Activated CD4-positive, alpha-beta memory T cell treated with anti-CD3 and anti-CD28 coated beads for 36 hours (primary cell): ENCODE measurements at regions not wholly inside any gene's neighbourhood (a gene's known extent, or its start where the extent isn't known, plus 50 kb on each side); places are given as distances from the start of the nearest gene placed in this dataset.

Source experiments
- CTCF ChIA-PET: fragments of 350-600 bp; sonication (Branson Sonifier 250); formaldehyde crosslinking; loops from one replicate; lab custom pipeline; 2021; ENCODE audit warnings: antibody characterized with exemption, inconsistent platforms; lab: Charles Lee
- POLR2A ChIA-PET: fragments of 350-600 bp; sonication (Branson Sonifier 250); formaldehyde crosslinking; loops from one replicate; lab custom pipeline; 2021; ENCODE audit warnings: antibody characterized with exemption; lab: Charles Lee
- DNase-seq: peaks from one replicate; pipeline ENCODE4 v3.0.0-alpha.2; 2020
- H3K27ac Mint-ChIP-seq: one replicate; pipeline ENCODE4 v1.8.0; 2021; ENCODE audit warnings: mixed read lengths
- H3K27me3 Mint-ChIP-seq: one replicate; pipeline ENCODE4 v1.8.0; 2021; ENCODE audit warnings: mixed read lengths
- H3K36me3 Mint-ChIP-seq: one replicate; pipeline ENCODE4 v1.8.0; 2021; ENCODE audit warnings: mixed read lengths
- H3K4me1 Mint-ChIP-seq: one replicate; pipeline ENCODE4 v1.8.0; 2021; ENCODE audit warnings: low read depth, mixed read lengths
- H3K4me3 Mint-ChIP-seq: one replicate; pipeline ENCODE4 v1.8.0; 2021; ENCODE audit warnings: mild to moderate bottlenecking, mixed read lengths
- H3K9me3 Mint-ChIP-seq: one replicate; pipeline ENCODE4 v1.8.0; 2021; ENCODE audit warnings: mixed read lengths
- intact Hi-C: fragments of 100-400 bp; cut with micrococcal nuclease; formaldehyde crosslinking; loops from one replicate; pipeline ENCODE4 v1.15.1; 2023

DNA sequence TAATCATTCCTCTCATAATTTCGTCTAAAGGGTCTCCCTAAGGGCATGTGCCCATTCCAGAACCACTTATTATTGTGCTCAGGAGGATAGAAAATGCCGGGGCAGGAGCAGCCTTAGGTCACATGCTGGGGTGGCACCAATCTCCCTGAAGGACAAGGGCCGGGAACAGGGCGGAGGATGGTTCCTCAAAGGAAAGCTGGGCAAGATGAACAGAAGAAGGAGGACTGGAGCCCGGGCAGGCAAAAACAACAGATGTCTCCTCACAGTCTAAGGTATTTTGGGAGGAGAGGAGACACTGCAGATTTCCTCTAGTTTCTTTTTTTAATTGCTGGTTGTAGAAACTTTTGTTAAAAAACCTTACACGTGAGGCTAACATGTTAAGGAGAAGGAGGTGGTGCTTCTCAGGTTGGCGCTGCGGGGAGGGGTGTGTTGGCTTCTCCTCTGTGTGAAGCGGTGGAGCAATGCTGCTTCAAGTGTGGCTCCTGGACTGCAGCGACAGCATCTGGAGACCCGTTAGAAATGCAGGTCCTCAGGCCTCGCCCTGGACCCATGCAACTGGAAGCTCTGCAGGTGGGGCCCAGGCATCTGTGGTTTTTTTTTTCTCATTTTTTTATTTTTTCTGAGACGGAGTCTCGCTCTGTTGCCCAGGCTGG is 164.8 kb downstream of the AACS start:
- H3K27ac Mint-ChIP-seq = no peak overlapping the region
- ChIA-PET CTCF (no interaction called here), POLR2A (no interaction called here)
- no peaks in the 10 kb centered on the region for H3K36me3 Mint-ChIP-seq
- no peaks in the 10 kb centered on the region for H3K4me1 Mint-ChIP-seq
- peaks cover 6% of the 10 kb centered on the region for H3K27me3 Mint-ChIP-seq
- no peak for DNase-seq
- intact Hi-C loops = no loop called here
- H3K4me3 Mint-ChIP-seq = no peak overlapping the region
- H3K9me3 Mint-ChIP-seq = no peaks in the 10 kb centered on the region

DNA sequence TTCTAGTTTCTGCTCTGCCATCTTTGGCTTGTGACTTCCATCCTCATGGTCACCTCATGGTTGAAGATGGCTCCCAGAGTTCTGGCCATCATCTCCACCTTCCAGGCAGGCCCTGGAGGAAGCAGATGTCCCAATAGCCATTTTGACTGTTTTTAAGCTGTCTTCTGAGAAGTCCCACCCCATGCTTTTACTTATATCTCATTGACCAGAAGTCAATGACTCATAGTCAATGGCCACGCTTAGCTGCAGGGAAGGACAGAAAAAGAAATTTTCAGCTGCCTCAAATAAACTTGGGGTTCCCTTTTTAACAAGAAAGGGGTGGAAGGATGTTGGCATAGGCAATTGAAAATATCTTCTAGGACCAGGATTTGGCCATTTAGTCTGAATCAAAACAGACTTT is 168.1 kb downstream of the AACS start:
- POLR2A ChIA-PET = no interaction called here

DNA sequence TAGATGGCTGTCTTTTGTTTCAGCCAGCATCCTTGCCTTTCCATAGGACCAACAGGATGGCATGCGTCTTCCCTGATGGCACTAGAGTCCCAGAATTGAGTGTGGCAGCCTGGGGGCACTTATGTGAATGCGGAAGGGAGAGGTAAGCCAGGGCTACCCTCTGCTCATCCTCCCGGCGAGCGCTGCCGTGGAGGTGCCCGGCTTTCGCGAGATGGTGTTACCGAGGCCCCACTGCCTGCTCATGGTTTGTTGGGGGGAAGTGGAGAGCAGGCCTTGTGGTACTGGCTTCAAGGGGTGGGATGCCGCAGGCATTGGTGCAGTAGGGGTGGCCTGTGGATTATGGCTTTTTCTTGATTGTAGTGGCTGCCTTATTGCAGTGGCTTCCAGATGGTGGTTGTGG is 174.3 kb downstream of the AACS start:
- H3K9me3 Mint-ChIP-seq = no peaks in the 10 kb centered on the region
- ChIA-PET CTCF (no interaction called here), POLR2A (no interaction called here)
- H3K27ac Mint-ChIP-seq = no peak overlapping the region
- no peak overlapping the region for H3K4me3 Mint-ChIP-seq
- no peak for DNase-seq
- H3K4me1 Mint-ChIP-seq = no peaks in the 10 kb centered on the region
- H3K36me3 Mint-ChIP-seq = no peaks in the 10 kb centered on the region
- peaks cover 7% of the 10 kb centered on the region for H3K27me3 Mint-ChIP-seq
- intact Hi-C loops = loop anchor here (5.0 kb wide), 1 partner anchor 163 kb away; no protein-coding TSS in a partner anchor

More for the DNA sequence above, 168.1 kb downstream of the AACS start:
- DNase-seq = no peak
- H3K4me1 Mint-ChIP-seq = no peaks in the 10 kb centered on the region
- CTCF ChIA-PET = no interaction called here
- H3K36me3 Mint-ChIP-seq = no peaks in the 10 kb centered on the region
- H3K27ac Mint-ChIP-seq = no peak overlapping the region
- no peak overlapping the region for H3K4me3 Mint-ChIP-seq
- intact Hi-C loops = no loop called here
- peaks cover 4% of the 10 kb centered on the region for H3K27me3 Mint-ChIP-seq
- no peaks in the 10 kb centered on the region for H3K9me3 Mint-ChIP-seq

DNA sequence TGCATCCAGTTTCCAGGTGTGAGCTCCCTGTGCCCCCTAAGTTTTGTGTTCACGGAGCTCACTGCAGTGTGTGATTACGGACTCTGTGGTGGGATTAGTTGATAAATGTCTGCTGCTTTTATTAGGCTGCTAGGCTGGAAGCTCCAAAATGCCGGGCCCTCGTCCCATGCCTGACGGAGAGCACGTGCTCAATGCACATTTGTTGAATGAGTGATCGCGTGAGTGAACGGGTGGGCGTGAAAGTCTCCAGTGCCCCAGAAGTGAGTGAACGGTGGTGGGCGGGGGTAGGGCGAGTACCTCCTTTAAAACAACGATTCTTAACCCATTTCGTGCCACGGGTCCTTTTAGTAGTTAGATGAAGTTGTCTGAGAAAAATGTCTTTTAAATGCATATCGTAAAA is 175.5 kb downstream of the AACS start:
- no peak overlapping the region for H3K4me3 Mint-ChIP-seq
- intact Hi-C loops = no loop called here
- no peak for DNase-seq
- CTCF ChIA-PET = no interaction called here
- H3K36me3 Mint-ChIP-seq = no peaks in the 10 kb centered on the region
- H3K27me3 Mint-ChIP-seq = peaks cover 11% of the 10 kb centered on the region
- H3K4me1 Mint-ChIP-seq = no peaks in the 10 kb centered on the region
- H3K27ac Mint-ChIP-seq = no peak overlapping the region
- POLR2A ChIA-PET = no interaction called here
- no peaks in the 10 kb centered on the region for H3K9me3 Mint-ChIP-seq

DNA sequence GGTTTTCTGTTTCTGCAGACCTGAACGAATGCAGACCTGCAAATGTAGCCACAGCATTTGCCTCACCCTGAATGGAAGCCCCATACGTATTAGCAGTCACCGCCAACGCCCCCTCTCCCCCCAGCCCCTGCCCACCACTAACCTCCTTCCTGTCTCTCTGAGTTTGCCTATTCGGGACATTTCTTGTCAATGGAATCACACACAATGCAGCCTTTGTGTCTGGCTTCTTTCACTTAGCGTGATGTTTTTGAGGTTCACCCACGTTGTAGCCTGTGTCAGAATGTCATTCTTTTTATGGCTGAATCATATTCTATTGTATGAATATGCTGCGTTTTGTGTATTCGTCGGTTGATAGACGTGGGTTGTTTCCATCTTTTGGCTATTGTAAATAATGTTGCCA is 178.6 kb downstream of the AACS start:
- ChIA-PET POLR2A (no interaction called here), CTCF (interaction anchor here (0.5 kb wide), 1 partner anchor 202 kb away, joined by 3 read pairs; no protein-coding TSS in a partner anchor)
- Mint-ChIP-seq H3K36me3 (no peaks in the 10 kb centered on the region), H3K4me1 (no peaks in the 10 kb centered on the region), H3K27ac (no peak overlapping the region), H3K4me3 (no peak overlapping the region), H3K27me3 (peaks cover 11% of the 10 kb centered on the region), H3K9me3 (no peaks in the 10 kb centered on the region)
- intact Hi-C loops = no loop called here
- DNase-seq = no peak

DNA sequence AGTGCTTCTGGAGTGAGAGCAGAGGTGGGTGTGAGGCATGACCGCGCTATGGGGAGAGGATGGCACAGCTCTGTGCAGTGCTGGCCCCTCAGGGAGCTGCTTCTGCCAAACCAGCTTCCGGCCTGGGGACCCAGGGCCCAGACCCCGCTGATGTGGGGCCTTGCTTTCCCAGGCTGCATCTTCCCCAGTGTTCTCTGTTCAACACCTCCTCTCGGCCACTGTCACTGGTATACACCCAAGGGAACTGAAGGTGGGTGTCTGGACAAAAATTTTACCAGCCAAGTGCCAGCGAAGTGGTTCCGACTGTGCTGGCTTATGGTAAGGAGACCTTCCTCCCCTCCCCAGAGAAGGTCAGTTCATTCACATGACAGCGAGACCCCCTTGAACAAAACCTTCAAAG is 179.1 kb downstream of the AACS start:
- POLR2A ChIA-PET = no interaction called here
- DNase-seq = no peak
- CTCF ChIA-PET = no interaction called here

DNA sequence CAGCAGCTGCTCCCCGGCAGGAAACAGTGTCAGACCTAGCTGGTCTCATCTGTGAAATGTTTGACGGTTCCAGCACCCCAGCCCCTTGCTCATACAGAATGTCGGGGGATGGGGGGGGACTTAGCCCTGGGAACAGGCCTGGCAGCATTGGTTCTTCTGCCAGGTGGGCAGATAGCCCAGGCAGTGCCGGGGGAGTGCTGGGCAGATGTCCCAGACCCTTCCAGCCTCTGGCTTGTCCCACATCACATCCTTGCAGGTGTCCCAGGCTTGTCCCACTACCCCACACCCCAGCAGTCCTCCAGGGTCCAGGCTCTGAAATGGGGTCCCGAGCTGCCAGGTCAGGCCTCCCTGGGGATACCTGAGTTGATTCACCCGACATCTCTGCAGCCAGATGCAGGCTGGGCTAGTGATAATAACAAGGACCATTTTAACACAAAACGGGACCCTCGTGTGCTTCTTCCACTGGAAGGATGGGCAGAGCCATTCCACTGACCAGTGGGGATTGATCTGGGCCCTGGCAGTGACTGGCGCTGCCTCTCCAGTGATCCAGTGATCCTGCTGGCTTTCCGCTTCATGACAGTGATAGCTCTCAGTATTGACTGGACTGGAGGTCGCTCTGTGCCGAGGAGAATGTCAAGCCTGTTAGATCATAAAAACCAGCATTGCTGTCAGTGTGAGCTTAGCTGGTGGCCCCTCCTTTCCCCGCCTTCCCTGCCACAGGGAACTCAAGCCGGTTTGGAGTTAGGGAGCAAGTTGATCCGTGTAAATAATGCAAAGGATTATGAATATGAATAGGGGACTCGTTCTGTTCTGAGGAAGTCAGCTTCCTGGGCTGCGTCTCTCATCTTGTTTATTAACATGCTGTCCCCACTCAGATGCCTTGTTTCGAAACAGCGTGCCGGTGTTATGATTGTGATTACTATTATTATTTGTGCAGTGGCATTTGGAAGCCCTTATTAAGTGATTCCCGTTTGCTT is 180.6 kb downstream of the AACS start:
- Mint-ChIP-seq H3K36me3 (no peaks in the 10 kb centered on the region), H3K27ac (no peak overlapping the region), H3K4me1 (no peaks in the 10 kb centered on the region), H3K9me3 (no peaks in the 10 kb centered on the region), H3K27me3 (peaks cover 11% of the 10 kb centered on the region), H3K4me3 (no peak overlapping the region)
- CTCF ChIA-PET = no interaction called here
- DNase-seq = no peak
- POLR2A ChIA-PET = no interaction called here
- intact Hi-C loops = no loop called here

More for the DNA sequence above, 179.1 kb downstream of the AACS start:
- Mint-ChIP-seq H3K4me1 (no peaks in the 10 kb centered on the region), H3K27me3 (peaks cover 11% of the 10 kb centered on the region), H3K9me3 (no peaks in the 10 kb centered on the region), H3K4me3 (no peak overlapping the region), H3K27ac (no peak overlapping the region), H3K36me3 (no peaks in the 10 kb centered on the region)
- intact Hi-C loops = no loop called here

DNA sequence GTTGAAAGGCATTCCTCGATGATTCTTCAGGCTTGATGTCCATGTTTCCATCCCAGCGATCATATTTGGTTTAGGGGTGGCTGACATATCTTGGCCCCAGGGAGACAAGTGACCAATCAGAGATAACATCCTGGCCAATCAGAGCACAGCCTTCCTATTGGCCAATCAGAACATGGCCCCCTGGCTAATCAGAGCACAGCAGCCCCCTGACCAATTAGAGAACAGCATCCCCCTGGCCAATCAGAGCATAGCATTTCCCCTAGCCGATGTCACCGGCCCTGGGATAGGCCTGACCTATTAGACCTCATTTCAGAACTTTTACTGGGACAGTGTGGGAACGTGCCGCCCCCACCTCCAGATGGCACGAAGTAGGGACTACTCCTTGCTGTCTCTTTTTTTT is 182.2 kb downstream of the AACS start:
- Mint-ChIP-seq H3K27me3 (peaks cover 9% of the 10 kb centered on the region), H3K4me3 (no peak overlapping the region), H3K4me1 (no peaks in the 10 kb centered on the region), H3K9me3 (no peaks in the 10 kb centered on the region), H3K27ac (no peak overlapping the region), H3K36me3 (no peaks in the 10 kb centered on the region)
- DNase-seq = no peak
- CTCF ChIA-PET = no interaction called here
- intact Hi-C loops = no loop called here
- POLR2A ChIA-PET = no interaction called here

DNA sequence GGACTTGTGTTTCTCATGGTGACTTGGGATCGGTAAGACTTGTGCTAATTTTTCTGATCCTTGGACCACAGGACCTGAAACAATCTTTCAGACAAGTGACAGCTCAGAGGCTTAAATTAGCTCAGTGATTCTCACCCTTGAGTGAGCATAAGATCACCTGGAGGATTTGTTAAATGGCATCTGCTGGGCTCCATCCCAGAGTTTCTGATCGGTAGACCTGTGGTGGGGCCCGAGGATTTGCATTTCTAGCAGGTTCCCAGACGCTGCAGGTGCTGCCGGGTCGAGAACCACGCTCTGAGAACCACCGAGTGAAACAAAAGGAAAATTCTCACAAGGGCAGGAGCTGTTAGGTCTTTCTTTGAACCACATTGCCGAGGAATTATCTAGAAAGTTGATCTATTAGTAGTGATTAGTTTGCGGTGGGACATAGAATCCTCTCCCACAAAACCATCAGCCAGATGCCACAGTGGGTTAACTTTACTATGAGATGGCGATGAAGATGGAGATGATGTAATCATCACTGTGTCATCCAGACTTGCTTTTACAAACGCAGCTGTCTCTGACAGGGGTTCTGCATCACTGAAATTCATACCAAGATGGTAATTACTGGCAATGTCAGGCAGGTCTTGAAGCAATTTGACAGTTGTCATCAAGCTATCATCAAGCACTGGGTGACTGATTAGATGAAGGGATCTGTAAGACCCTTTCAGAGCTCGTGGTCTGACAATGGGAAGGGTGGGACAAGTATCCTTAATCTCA is 184.0 kb downstream of the AACS start:
- H3K36me3 Mint-ChIP-seq = no peaks in the 10 kb centered on the region
- no peaks in the 10 kb centered on the region for H3K4me1 Mint-ChIP-seq
- H3K27ac Mint-ChIP-seq = no peak overlapping the region
- no peaks in the 10 kb centered on the region for H3K9me3 Mint-ChIP-seq
- ChIA-PET POLR2A (no interaction called here), CTCF (no interaction called here)
- no peak overlapping the region for H3K4me3 Mint-ChIP-seq
- H3K27me3 Mint-ChIP-seq = peaks cover 6% of the 10 kb centered on the region
- intact Hi-C loops = no loop called here
- DNase-seq = no peak

DNA sequence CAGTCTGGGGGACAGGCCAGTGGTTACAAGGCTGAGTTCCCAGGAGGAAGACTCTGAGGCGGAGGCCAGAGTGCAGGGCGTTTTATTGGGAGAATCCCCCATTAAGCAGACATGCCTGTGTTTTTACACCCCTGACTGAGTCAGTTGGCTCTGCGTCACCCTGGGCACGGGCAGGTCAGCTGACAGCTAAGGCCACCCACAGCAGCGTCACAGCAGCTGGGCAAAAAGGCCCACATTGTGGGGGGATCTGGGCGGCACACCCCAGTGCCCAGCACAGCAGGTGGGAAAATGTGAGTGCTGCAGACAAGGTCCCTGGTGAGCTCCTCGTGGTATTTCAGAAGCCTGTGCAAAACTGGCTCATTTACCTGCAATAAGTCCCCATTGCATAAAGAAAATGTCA is 184.7 kb downstream of the AACS start:
- DNase-seq = no peak
- no peaks in the 10 kb centered on the region for H3K36me3 Mint-ChIP-seq
- no peaks in the 10 kb centered on the region for H3K4me1 Mint-ChIP-seq
- ChIA-PET POLR2A (no interaction called here), CTCF (no interaction called here)
- H3K27ac Mint-ChIP-seq = no peak overlapping the region
- no peaks in the 10 kb centered on the region for H3K9me3 Mint-ChIP-seq
- intact Hi-C loops = no loop called here
- no peak overlapping the region for H3K4me3 Mint-ChIP-seq
- peaks cover 3% of the 10 kb centered on the region for H3K27me3 Mint-ChIP-seq

DNA sequence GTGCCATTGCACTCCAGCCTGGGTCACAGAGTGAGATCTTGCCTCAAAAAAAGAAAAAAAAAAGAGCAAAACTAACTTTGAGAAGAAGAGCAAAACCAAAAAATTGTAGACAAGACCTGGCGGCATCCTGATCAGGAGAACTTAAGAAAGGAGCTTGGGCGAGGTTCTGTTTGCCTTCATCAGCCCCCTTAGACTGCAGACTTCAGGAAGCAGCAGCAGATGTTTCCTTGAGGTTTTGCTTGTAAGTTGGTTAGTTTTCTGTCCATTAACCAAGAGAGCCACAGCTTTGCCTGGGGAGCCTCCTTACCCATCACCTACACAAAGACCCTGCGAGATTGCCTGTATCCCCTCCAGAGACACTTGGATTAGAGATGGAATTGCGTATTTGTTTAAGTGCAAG is 189.0 kb downstream of the AACS start:
- Mint-ChIP-seq H3K36me3 (no peaks in the 10 kb centered on the region), H3K9me3 (no peaks in the 10 kb centered on the region), H3K4me3 (no peak overlapping the region), H3K27me3 (no peaks in the 10 kb centered on the region), H3K4me1 (no peaks in the 10 kb centered on the region), H3K27ac (no peak overlapping the region)
- intact Hi-C loops = no loop called here
- ChIA-PET CTCF (no interaction called here), POLR2A (interaction anchor here (0.6 kb wide), 1 partner anchor 53 kb away, joined by 5 read pairs; no protein-coding TSS in a partner anchor)
- no peak for DNase-seq

DNA sequence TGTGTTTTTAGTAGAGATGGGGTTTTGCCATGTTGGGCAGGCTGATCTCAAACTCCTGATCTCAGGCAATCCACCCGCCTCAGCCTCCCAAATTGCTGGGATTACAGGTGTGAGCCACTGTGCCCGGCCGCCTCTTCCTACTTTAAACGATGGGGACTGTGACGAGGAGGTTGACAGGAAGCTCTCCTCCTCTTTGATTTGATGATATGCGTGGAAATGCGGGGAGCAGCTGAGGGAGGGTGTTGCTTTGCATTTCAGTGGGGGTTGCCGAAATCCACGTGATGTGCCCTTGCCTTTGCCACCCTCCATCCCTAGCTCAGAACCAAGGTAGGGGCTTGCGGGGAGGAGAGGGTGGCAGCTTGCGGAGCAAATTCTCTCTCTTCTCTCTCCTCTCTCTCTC is 189.6 kb downstream of the AACS start:
- no peaks in the 10 kb centered on the region for H3K36me3 Mint-ChIP-seq
- DNase-seq = no peak
- CTCF ChIA-PET = no interaction called here

More for the DNA sequence above, 189.6 kb downstream of the AACS start:
- H3K27ac Mint-ChIP-seq = no peak overlapping the region
- no peaks in the 10 kb centered on the region for H3K4me1 Mint-ChIP-seq
- no peak overlapping the region for H3K4me3 Mint-ChIP-seq
- POLR2A ChIA-PET = interaction anchor here (0.6 kb wide), 1 partner anchor 52 kb away, joined by 5 read pairs; no protein-coding TSS in a partner anchor
- H3K27me3 Mint-ChIP-seq = no peaks in the 10 kb centered on the region
- intact Hi-C loops = no loop called here
- H3K9me3 Mint-ChIP-seq = no peaks in the 10 kb centered on the region
